Activated naive CD8-positive, alpha-beta T cell treated with anti-CD3 and anti-CD28 coated beads, Interleukin-2, amount 10 ng/mL, durations not matched to agents 7 days and 5 days (primary cell): ENCODE measurements at regions not wholly inside any gene's neighbourhood (a gene's known extent, or its start where the extent isn't known, plus 50 kb on each side); places are given as distances from the start of the nearest gene placed in this dataset.

Experiments
- ATAC-seq: fragments of 150-1000 bp; cut with Tn5 transposase; one replicate; pipeline ENCODE4 v1.10.0; 2021; ENCODE audit warnings: low read depth, moderate library complexity
- POLR2A ChIA-PET: fragments of 350-600 bp; sonication (Branson Sonifier 250); formaldehyde crosslinking; loops from one replicate; lab custom pipeline; 2021; ENCODE audit warnings: antibody characterized with exemption; lab: Charles Lee
- DNase-seq: peaks from one replicate; pipeline ENCODE4 v3.0.0; 2021
- H3K27ac Mint-ChIP-seq: one replicate; pipeline ENCODE4 v1.8.0; 2022; ENCODE audit warnings: mild to moderate bottlenecking, mixed read lengths
- H3K27me3 Mint-ChIP-seq: one replicate; pipeline ENCODE4 v1.8.0; 2022; ENCODE audit warnings: mild to moderate bottlenecking, moderate library complexity, mixed read lengths
- H3K36me3 Mint-ChIP-seq: one replicate; pipeline ENCODE4 v1.8.0; 2021; ENCODE audit warnings: mild to moderate bottlenecking, mixed read lengths
- H3K4me1 Mint-ChIP-seq: one replicate; pipeline ENCODE4 v1.8.0; 2021; ENCODE audit warnings: mixed read lengths
- H3K4me3 Mint-ChIP-seq: one replicate; pipeline ENCODE4 v1.8.0; 2022; ENCODE audit warnings: mild to moderate bottlenecking, moderate library complexity, mixed read lengths
- H3K9me3 Mint-ChIP-seq: one replicate; pipeline ENCODE4 v1.8.0; 2021; ENCODE audit warnings: mixed read lengths

DNA sequence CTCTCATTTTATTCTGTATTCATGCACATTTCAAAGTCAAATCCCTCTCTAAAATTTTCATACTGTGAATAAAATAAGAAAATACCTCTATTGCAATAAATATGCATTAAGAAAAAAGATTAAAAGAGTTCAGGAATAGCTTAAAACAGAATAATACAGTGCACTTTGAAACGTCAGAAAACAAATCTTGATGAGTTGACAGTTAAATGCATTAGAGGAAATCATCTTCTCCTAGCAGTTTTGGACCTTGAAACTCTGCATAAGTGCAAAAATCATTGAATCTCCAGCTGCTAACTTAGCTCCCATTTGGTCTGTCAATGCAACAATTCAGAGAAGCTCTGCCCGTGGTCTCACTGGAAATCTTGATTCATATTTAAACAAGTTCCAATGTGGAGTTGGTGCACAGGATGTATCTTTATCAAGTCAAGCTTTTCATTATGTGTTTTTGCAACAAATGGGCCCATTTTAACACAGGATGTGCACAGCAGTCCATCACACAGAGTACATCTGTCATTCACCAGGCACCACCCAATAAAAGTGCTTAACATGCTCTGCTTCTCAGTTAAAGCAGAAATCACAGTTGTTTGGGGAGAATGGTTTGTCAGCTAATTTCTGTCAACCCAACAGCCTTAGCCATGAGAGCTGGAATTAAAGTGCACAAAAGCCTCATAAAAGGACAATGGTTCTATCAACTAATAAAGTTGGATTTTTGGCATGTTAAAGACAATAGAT is 98.8 kb upstream of the ARRDC4 start:
- POLR2A ChIA-PET: no interaction called here
- H3K9me3 Mint-ChIP-seq: no peaks in the 10 kb centered on the region

GRCh38 chr15:97866959-97867358 is 93.5 kb upstream of the ARRDC4 start:
- no peaks in the 10 kb centered on the region for H3K4me1 Mint-ChIP-seq
- H3K27ac Mint-ChIP-seq: no peak overlapping the region
- POLR2A ChIA-PET: no interaction called here
- ATAC-seq: no peak
- peaks cover 2% of the 10 kb centered on the region for H3K27me3 Mint-ChIP-seq
- no peaks in the 10 kb centered on the region for H3K36me3 Mint-ChIP-seq
- no peak overlapping the region for H3K4me3 Mint-ChIP-seq
- no peak for DNase-seq
- H3K9me3 Mint-ChIP-seq: no peaks in the 10 kb centered on the region

More for the DNA sequence above, 98.8 kb upstream of the ARRDC4 start:
- Mint-ChIP-seq H3K36me3 (no peaks in the 10 kb centered on the region), H3K4me1 (no peaks in the 10 kb centered on the region), H3K27ac (no peak overlapping the region), H3K27me3 (peaks cover 2% of the 10 kb centered on the region), H3K4me3 (no peak overlapping the region)
- ATAC-seq (no peak), DNase-seq (no peak)

DNA sequence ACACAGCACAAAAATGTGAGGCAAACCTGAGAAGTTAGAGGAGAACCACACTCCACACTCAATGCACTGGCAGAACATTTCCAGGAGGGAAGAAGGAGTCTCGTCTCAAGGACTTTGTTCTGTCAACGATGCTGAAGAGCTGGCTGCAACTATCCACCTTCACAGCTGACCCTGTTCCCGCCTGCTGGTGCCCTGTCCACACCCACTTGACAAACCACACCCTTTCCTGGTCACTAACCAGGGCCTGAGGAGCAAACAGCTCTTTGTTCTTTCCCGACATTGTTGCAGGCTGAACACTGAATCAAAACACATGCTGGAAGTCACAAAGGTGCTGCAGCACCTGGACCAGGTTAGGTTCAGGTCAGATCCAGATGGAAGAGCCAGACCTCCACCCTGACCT is 92.6 kb upstream of the ARRDC4 start:
- H3K4me3 Mint-ChIP-seq: no peak overlapping the region
- DNase-seq: no peak
- H3K36me3 Mint-ChIP-seq: no peaks in the 10 kb centered on the region
- H3K27ac Mint-ChIP-seq: no peak overlapping the region
- H3K9me3 Mint-ChIP-seq: no peaks in the 10 kb centered on the region
- POLR2A ChIA-PET: no interaction called here
- no peaks in the 10 kb centered on the region for H3K4me1 Mint-ChIP-seq
- H3K27me3 Mint-ChIP-seq: peaks cover 2% of the 10 kb centered on the region
- no peak for ATAC-seq

DNA sequence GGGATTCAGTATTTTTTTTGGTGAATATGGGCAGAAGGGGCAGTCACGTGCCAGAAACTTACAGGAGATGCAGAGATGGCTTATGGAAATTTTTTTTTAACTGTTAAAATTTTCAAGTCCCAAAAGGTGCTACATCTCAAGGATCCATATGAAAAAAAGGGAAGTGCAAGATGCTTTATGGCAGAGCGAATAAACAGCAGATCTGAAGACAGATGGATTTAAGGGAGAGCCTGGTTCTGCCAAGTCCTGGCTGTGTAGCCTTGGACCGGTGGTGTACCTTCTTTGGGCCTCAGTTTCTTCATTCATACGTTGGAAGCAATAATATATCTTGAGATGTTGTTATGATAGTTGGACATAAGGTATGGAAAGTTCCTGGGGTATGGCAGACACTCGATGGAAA is 91.5 kb upstream of the ARRDC4 start:
- H3K27ac Mint-ChIP-seq: no peak overlapping the region
- ATAC-seq (no peak), DNase-seq (no peak)
- POLR2A ChIA-PET: no interaction called here
- no peaks in the 10 kb centered on the region for H3K9me3 Mint-ChIP-seq
- no peaks in the 10 kb centered on the region for H3K4me1 Mint-ChIP-seq
- no peaks in the 10 kb centered on the region for H3K27me3 Mint-ChIP-seq
- no peak overlapping the region for H3K4me3 Mint-ChIP-seq
- no peaks in the 10 kb centered on the region for H3K36me3 Mint-ChIP-seq

DNA sequence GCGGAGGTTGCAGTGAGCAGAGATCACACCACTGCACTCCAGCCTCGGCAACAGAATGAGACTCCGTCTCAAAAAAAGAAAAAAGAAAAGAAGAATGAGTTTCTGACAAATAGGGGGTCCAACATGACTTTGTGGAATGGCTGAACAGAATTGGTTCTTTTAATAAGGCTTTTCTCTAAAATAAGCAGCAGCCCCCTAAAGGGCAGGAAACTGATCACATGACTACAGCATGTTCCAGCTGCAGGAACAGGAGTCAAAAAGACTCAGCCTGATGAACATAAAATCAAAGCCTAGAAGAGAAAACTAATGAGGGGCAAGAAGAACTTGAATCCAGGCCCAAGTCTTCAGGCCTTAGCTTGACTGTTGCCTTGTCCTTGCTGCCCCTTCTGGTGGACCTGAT is 89.7 kb upstream of the ARRDC4 start:
- no peak for ATAC-seq
- no peak for DNase-seq
- Mint-ChIP-seq H3K27me3 (no peaks in the 10 kb centered on the region), H3K4me1 (no peaks in the 10 kb centered on the region), H3K36me3 (no peaks in the 10 kb centered on the region), H3K9me3 (no peaks in the 10 kb centered on the region), H3K4me3 (no peak overlapping the region), H3K27ac (no peak overlapping the region)
- POLR2A ChIA-PET: no interaction called here

GRCh38 chr15:97874139-97874538 is 86.4 kb upstream of the ARRDC4 start:
- peaks cover 4% of the 10 kb centered on the region for H3K27me3 Mint-ChIP-seq
- DNase-seq (no peak), ATAC-seq (no peak)
- no peaks in the 10 kb centered on the region for H3K36me3 Mint-ChIP-seq
- POLR2A ChIA-PET: no interaction called here
- no peaks in the 10 kb centered on the region for H3K4me1 Mint-ChIP-seq
- H3K9me3 Mint-ChIP-seq: no peaks in the 10 kb centered on the region
- H3K27ac Mint-ChIP-seq: no peak overlapping the region
- H3K4me3 Mint-ChIP-seq: no peak overlapping the region

GRCh38 chr15:97875025-97875512 is 85.4 kb upstream of the ARRDC4 start:
- Mint-ChIP-seq H3K36me3 (no peaks in the 10 kb centered on the region), H3K4me3 (no peak overlapping the region), H3K4me1 (no peaks in the 10 kb centered on the region), H3K27me3 (peaks cover 4% of the 10 kb centered on the region), H3K27ac (no peak overlapping the region), H3K9me3 (no peaks in the 10 kb centered on the region)
- POLR2A ChIA-PET: no interaction called here
- ATAC-seq (no peak), DNase-seq (no peak)

- POLR2A ChIA-PET: no interaction called here
- ATAC-seq (no peak), DNase-seq (no peak)
- no peaks in the 10 kb centered on the region for H3K9me3 Mint-ChIP-seq
- H3K4me1 Mint-ChIP-seq: no peaks in the 10 kb centered on the region
- H3K36me3 Mint-ChIP-seq: no peaks in the 10 kb centered on the region
- no peak overlapping the region for H3K27ac Mint-ChIP-seq
- no peak overlapping the region for H3K4me3 Mint-ChIP-seq
- H3K27me3 Mint-ChIP-seq: peaks cover 4% of the 10 kb centered on the region
These were observed 84.8 kb upstream of the ARRDC4 start for GRCh38 chr15:97875513-97876280.

GRCh38 chr15:97876281-97876675 is 84.2 kb upstream of the ARRDC4 start:
- H3K27ac Mint-ChIP-seq: no peak overlapping the region
- no peak for ATAC-seq
- no peak overlapping the region for H3K4me3 Mint-ChIP-seq
- POLR2A ChIA-PET: no interaction called here
- no peaks in the 10 kb centered on the region for H3K9me3 Mint-ChIP-seq
- H3K27me3 Mint-ChIP-seq: peaks cover 4% of the 10 kb centered on the region
- no peak for DNase-seq
- H3K36me3 Mint-ChIP-seq: no peaks in the 10 kb centered on the region
- no peaks in the 10 kb centered on the region for H3K4me1 Mint-ChIP-seq

DNA sequence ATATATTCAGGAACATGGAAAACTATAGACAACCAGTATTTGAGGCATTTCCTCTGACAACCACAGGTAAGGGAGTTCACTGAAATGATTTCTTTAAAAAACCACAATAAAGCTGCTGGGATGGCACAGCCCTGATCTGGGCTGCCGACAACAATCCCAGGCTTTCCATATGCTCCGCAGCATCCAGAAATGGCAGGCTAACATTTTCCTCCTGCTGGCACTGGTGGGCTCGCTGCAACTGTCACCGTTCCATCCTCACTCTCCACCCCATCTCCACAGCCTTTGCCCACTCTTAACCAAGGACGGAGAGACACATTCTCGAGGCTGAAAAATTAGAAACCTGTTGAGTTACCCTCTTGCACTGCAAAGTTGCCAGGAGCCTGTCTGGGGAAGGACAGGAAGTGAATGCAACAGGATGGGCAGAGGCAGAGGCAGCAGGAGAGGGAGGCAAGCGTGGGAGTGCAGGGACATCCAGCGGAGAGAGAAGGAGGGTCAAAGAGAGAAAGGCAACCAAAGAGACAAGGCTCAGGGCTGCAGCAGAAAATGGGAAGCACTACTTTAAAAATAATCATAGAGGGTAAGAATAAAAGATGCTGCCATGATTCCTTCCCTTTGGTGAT is 79.0 kb upstream of the ARRDC4 start:
- H3K27ac Mint-ChIP-seq: no peak overlapping the region
- DNase-seq (no peak), ATAC-seq (no peak)
- peaks cover 4% of the 10 kb centered on the region for H3K27me3 Mint-ChIP-seq
- H3K4me1 Mint-ChIP-seq: no peaks in the 10 kb centered on the region
- no peaks in the 10 kb centered on the region for H3K9me3 Mint-ChIP-seq
- POLR2A ChIA-PET: no interaction called here
- H3K4me3 Mint-ChIP-seq: no peak overlapping the region
- H3K36me3 Mint-ChIP-seq: no peaks in the 10 kb centered on the region

DNA sequence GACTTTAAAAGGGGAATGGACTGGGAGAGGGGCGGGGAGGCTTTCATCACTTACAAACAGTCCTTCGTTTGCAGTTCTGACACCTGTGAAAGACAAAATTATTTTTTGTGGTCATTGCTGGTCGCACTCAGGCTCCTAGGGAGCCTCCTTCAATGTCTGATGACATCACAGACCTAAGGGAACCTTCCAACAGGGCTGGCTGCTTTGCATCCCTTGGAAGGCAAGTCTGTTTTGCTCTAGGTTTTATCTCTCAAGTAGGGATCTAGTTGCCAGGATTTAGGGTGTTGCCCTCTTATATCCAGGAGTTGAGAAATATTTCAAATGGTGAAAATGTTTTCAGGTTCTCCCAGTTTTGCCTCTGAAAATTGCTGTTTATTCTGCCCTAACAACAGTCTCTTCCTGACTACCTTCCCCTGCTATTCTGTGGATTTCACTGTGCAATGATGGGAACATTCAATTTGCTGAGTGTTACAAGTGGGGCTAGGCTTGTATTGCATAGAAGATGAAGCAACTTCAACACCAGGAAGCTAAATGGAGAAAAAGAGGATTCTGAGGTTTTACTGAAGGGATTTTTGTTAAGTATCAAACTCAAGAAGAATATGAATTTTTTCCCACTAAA is 75.9 kb upstream of the ARRDC4 start:
- Mint-ChIP-seq H3K4me1 (no peaks in the 10 kb centered on the region), H3K36me3 (no peaks in the 10 kb centered on the region)
- POLR2A ChIA-PET: no interaction called here

DNA sequence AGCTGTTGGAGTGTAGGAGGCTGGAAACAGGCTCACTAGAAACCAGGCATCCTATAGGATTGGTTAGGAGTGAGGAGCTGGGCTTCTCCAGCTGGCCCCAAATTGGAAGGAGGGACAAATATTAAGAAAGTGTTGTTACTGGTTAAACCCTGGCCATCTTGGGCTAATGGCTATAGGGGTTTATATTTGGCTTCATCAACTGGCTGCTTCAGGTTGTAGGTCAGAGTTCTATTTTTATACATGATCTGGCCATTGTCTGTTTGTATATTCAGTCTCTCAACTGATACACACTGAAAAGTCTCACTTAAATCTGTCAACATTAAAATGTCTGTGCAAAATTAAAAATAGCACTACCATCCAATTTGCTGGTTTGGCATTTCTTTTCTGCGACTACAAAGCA is 70.2 kb upstream of the ARRDC4 start:
- POLR2A ChIA-PET: no interaction called here
- DNase-seq: no peak
- H3K36me3 Mint-ChIP-seq: no peaks in the 10 kb centered on the region
- H3K27ac Mint-ChIP-seq: no peak overlapping the region
- ATAC-seq: no peak
- H3K9me3 Mint-ChIP-seq: no peaks in the 10 kb centered on the region
- no peaks in the 10 kb centered on the region for H3K4me1 Mint-ChIP-seq
- peaks cover 4% of the 10 kb centered on the region for H3K27me3 Mint-ChIP-seq
- H3K4me3 Mint-ChIP-seq: no peak overlapping the region

More for the DNA sequence above, 75.9 kb upstream of the ARRDC4 start:
- DNase-seq: no peak
- ATAC-seq: no peak
- H3K27ac Mint-ChIP-seq: no peak overlapping the region
- no peak overlapping the region for H3K4me3 Mint-ChIP-seq
- H3K27me3 Mint-ChIP-seq: no peaks in the 10 kb centered on the region
- no peaks in the 10 kb centered on the region for H3K9me3 Mint-ChIP-seq

DNA sequence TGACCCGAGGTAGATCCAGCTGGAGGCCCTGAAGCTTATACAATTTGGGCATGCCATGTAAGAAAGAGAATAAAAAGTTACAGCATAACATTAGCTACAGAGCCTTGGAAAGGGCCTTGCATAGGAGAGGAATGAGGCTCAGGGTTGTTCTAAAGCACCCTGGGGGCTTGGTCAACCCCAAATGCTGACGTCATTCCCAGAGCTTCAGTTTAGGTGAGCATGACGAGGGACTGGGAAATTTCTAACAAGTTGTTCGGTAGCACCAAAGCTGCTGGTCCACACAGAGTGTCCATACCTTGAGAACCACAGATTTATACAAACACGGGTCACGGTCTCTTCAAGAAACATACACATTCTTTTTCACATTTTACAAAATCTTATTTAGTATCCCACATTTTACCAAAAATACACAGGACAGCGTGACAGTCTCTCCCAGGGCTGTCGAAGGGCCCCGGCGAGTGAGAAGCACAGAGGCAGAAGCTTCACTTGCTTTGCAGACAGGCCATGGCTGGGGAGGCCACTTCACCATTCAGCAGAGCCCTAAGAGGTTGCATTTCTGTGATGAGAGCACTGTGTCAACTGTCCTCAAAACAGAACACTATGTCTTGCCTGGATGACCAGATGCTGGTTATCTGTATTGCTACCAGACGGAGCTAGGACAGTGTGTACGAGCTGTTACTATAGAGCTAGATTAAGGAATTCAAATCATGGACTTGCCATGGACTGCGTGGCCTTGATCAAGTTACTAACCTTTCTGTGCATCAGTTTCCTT is 68.2 kb upstream of the ARRDC4 start:
- H3K27me3 Mint-ChIP-seq: peaks cover 6% of the 10 kb centered on the region
- H3K4me3 Mint-ChIP-seq: no peak overlapping the region
- H3K4me1 Mint-ChIP-seq: no peaks in the 10 kb centered on the region
- POLR2A ChIA-PET: no interaction called here
- no peak for ATAC-seq
- no peaks in the 10 kb centered on the region for H3K36me3 Mint-ChIP-seq
- H3K9me3 Mint-ChIP-seq: no peaks in the 10 kb centered on the region
- H3K27ac Mint-ChIP-seq: no peak overlapping the region
- DNase-seq: no peak
